ENCODE measurements at regions not wholly inside any gene's neighbourhood (a gene's known extent, or its start where the extent isn't known, plus 50 kb on each side); places are given as distances from the start of the nearest gene placed in this dataset.
"Not testable (repeated sequence)": the region's sequence is repeated elsewhere in the genome, so short reads cannot be mapped to it uniquely, and the experiment has no call there.

GRCh38 chr7:32222251-32222900 lies 152.2 kb upstream of the PDE1C start:
- TF ChIP-seq CTCF (conservative IDR thresholded peaks at IDR 0.05; ENCODE audit: low read depth, low read length), result no peak
- no peak overlapping the region for H3K4me3 ChIP-seq (ENCODE audit: low read length)
- DNase-seq (ENCODE audit: low read depth), result no peak

GRCh38 chr7:32221736-32222135 lies 151.5 kb upstream of the PDE1C start:
- TF ChIP-seq CTCF (conservative IDR thresholded peaks at IDR 0.05; ENCODE audit: low read depth, low read length), result no peak
- H3K4me3 ChIP-seq (ENCODE audit: low read length), result no peak overlapping the region
- no peak for DNase-seq (ENCODE audit: low read depth)

DNA sequence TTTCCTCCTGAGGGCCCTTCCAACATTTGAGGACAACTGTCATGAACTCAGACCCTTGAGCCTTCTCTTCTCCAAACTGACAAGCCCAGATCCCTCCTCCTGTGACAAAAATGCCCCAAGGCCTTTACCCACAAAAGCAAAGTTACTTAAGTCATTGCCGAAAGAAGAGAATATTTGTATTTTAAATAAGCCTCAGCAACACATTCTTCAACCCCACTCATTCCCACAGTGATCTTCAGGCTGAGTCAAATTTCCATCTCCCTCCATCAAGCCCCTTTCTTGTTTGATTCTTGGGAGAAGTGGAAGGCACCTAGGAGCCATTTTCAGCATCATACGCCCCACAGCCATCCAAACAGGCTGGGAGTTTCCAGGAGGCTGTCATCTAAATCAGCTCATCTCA lies 150.8 kb upstream of the PDE1C start:
- TF ChIP-seq CTCF (conservative IDR thresholded peaks at IDR 0.05; ENCODE audit: low read depth, low read length), result no peak
- no peak overlapping the region for H3K4me3 ChIP-seq (ENCODE audit: low read length)
- DNase-seq (ENCODE audit: low read depth), result no peak

- DNase-seq (ENCODE audit: low read depth); H3K4me3 ChIP-seq (ENCODE audit: low read length): not testable (repeated sequence)
Measured at GRCh38 chr7:32219831-32220230, 149.6 kb upstream of the PDE1C start.

DNA sequence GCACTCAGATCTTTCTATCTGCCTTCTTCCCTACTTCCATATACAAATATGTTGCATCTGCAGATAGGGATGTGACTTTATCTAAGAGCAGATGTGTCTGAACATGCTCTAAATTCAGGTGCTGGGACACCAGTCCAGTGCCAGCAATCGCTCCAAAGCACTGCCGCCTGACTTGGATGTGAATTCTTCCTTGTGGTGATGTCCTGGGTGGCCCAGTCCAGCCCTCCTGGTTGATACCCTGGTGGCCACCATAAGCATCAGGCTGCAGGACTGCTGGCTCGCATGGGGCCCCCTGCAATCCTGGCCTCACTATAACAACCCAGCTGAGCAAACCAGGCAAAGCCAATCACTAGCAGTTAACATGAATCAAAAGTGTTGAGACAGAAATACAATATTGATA lies 149.2 kb upstream of the PDE1C start:
- H3K4me3 ChIP-seq (ENCODE audit: low read length), result no peak overlapping the region
- no peak for DNase-seq (ENCODE audit: low read depth)
- no peak for TF ChIP-seq CTCF (conservative IDR thresholded peaks at IDR 0.05; ENCODE audit: low read depth, low read length)

DNA sequence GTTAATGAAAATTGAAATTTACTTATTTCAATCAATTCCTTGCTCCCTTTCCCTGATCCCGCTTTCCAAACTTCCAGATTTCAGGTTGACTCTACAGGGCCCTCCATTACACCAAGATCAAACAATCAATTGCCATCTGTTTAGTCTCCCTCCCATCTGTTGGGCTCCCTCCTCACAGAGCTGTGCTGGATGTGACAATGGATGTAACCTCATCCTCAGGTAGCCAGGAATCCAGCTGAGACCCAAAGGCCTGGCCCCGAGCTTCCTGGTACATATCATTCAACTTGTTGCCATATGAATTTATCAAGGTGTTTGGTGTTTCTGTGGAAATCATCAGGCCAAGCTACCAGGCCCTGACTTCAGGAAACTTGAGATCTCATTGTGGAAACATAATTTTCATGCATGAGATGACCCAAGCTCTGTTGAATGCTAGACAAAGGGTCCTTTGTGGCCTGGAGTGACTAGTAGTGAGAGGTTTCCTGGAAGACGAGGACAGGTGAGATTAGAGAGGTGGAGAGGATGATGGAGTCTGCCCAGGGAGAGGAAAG lies 148.6 kb upstream of the PDE1C start:
- DNase-seq (ENCODE audit: low read depth), result no peak

DNA sequence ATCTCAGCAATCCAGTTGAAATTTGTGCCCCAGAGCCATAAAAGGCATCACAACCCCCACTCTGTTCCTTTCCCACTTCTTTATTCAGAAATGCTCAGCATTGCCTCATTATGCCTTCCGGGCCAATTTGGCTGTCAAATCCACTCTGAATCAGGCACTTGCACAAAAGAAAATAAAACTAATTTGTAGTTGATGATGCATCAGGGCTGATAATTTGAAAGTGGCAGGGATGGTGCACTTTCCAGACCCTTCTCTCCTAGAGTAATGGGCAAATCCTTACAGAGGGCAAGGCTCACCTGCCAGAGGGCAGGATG lies 147.9 kb upstream of the PDE1C start:
- DNase-seq (ENCODE audit: low read depth), result no peak
- H3K4me3 ChIP-seq (ENCODE audit: low read length), result no peak overlapping the region
- no peak for TF ChIP-seq CTCF (conservative IDR thresholded peaks at IDR 0.05; ENCODE audit: low read depth, low read length)

More for the DNA sequence above, 148.6 kb upstream of the PDE1C start:
- TF ChIP-seq CTCF (conservative IDR thresholded peaks at IDR 0.05; ENCODE audit: low read depth, low read length), result no peak
- no peak overlapping the region for H3K4me3 ChIP-seq (ENCODE audit: low read length)

All from retinal pigment epithelial cell (primary cell).